Sciatic nerve (tissue), 2 donors: ENCODE measurements at regions not wholly inside any gene's neighbourhood (a gene's known extent, or its start where the extent isn't known, plus 50 kb on each side); places are given as distances from the start of the nearest gene placed in this dataset.
"Not testable (repeated sequence)": the region's sequence is repeated elsewhere in the genome, so short reads cannot be mapped to it uniquely, and the experiment has no call there.

Experiments used
- ATAC-seq: fragments of 200-7000 bp; cut with Tn5 transposase; one replicate; pipeline ENCODE4 v1.9.1; 2020; ENCODE audit warnings: mild to moderate bottlenecking, moderate library complexity
- DNase-seq: peaks from one replicate; pipeline ENCODE4 v3.0.0-alpha.2; 2020; ENCODE audit warnings: low spot score
- intact Hi-C: fragments of 100-400 bp; cut with DNase I; formaldehyde crosslinking; loops from one replicate; pipeline ENCODE4 v1.14.2; 2022
- donor health status: DM: no; HTN: no; CAD: no.
- donor health status: DM: no; HTN: no; CAD: no.

GRCh38 chr10:15921423-15921945, 61.2 kb upstream of the MINDY3 start:
- ATAC-seq, intact Hi-C loops, DNase-seq: not testable (repeated sequence)

GRCh38 chr10:15931376-15931775, 71.1 kb upstream of the MINDY3 start:
- DNase-seq (no peak), ATAC-seq (no peak)
- intact Hi-C loops, result no loop called here

GRCh38 chr10:15939543-15939942, 79.2 kb upstream of the MINDY3 start:
- ATAC-seq, DNase-seq, intact Hi-C loops: not testable (repeated sequence)

- DNase-seq (no peak), ATAC-seq (no peak)
- intact Hi-C loops, result no loop called here
These were observed 83.1 kb upstream of the MINDY3 start for GRCh38 chr10:15943426-15943825.

- no peak for DNase-seq
These were observed 93.9 kb upstream of the MINDY3 start for GRCh38 chr10:15954188-15954587.

GRCh38 chr10:15960277-15960676, 100.0 kb upstream of the MINDY3 start:
- DNase-seq (no peak), ATAC-seq (no peak)
- intact Hi-C loops, result no loop called here

More at GRCh38 chr10:15954188-15954587, 93.9 kb upstream of the MINDY3 start:
- ATAC-seq, result no peak
- intact Hi-C loops, result no loop called here

- ATAC-seq, intact Hi-C loops, DNase-seq: not testable (repeated sequence)
These were observed 112.4 kb upstream of the MINDY3 start for GRCh38 chr10:15972736-15973135.

GRCh38 chr10:15985690-15986089, 125.4 kb upstream of the MINDY3 start:
- no peak for ATAC-seq
- DNase-seq, result no peak
- intact Hi-C loops, result no loop called here

- no peak for DNase-seq
- no peak for ATAC-seq
- intact Hi-C loops, result no loop called here
These were observed 130.3 kb upstream of the MINDY3 start for GRCh38 chr10:15990535-15991129.

GRCh38 chr10:15997313-15997712, 137.0 kb upstream of the MINDY3 start:
- DNase-seq (no peak), ATAC-seq (no peak)
- intact Hi-C loops, result no loop called here

- DNase-seq (no peak), ATAC-seq (no peak)
- intact Hi-C loops, result no loop called here
These were observed 141.3 kb upstream of the MINDY3 start for GRCh38 chr10:16001581-16001980.

GRCh38 chr10:16009785-16010184, 149.5 kb upstream of the MINDY3 start:
- intact Hi-C loops, result no loop called here
- DNase-seq (no peak), ATAC-seq (no peak)

- DNase-seq (no peak), ATAC-seq (no peak)
- intact Hi-C loops, result no loop called here
These were observed 151.2 kb upstream of the MINDY3 start for GRCh38 chr10:16011548-16011947.

GRCh38 chr10:16014469-16014868, 154.2 kb upstream of the MINDY3 start:
- no peak for DNase-seq

GRCh38 chr10:16016688-16017087, 156.4 kb upstream of the MINDY3 start:
- ATAC-seq (no peak), DNase-seq (no peak)
- intact Hi-C loops, result no loop called here

More at GRCh38 chr10:16014469-16014868, 154.2 kb upstream of the MINDY3 start:
- no peak for ATAC-seq
- intact Hi-C loops, result no loop called here

- DNase-seq, result no peak
- no peak for ATAC-seq
- intact Hi-C loops, result no loop called here
These were observed 160.5 kb upstream of the MINDY3 start for GRCh38 chr10:16020836-16021235.

GRCh38 chr10:16026832-16027231, 166.5 kb upstream of the MINDY3 start:
- intact Hi-C loops, ATAC-seq, DNase-seq: not testable (repeated sequence)

- ATAC-seq (no peak), DNase-seq (no peak)
- intact Hi-C loops, result no loop called here
These were observed 170.3 kb upstream of the MINDY3 start for GRCh38 chr10:16030562-16030961.

GRCh38 chr10:16049050-16049449, 188.7 kb upstream of the MINDY3 start:
- ATAC-seq (no peak), DNase-seq (no peak)
- intact Hi-C loops, result no loop called here

GRCh38 chr10:16049782-16050181, 189.5 kb upstream of the MINDY3 start:
- intact Hi-C loops, result no loop called here
- DNase-seq, result no peak
- ATAC-seq, result no peak

GRCh38 chr10:16063350-16063749, 203.0 kb upstream of the MINDY3 start:
- intact Hi-C loops, result no loop called here
- DNase-seq (no peak), ATAC-seq (no peak)
